GM10266 (cell line): ENCODE measurements at regions not wholly inside any gene's neighbourhood (a gene's known extent, or its start where the extent isn't known, plus 50 kb on each side); places are given as distances from the start of the nearest gene placed in this dataset.

Experiments used
- DNase-seq: peaks from one replicate; pipeline ENCODE4 v3.0.0; 2012; ENCODE audit errors: extremely low spot score
- TF ChIP-seq, protein P1 (sequence below): IDR thresholded peaks from 2 replicates; pipeline ENCODE4 v1.5.1; 2012; ENCODE audit warnings: mild to moderate bottlenecking, low read depth; ENCODE audit not compliant: control insufficient read depth, insufficient read depth; ENCODE audit errors: missing control alignments

DNA sequence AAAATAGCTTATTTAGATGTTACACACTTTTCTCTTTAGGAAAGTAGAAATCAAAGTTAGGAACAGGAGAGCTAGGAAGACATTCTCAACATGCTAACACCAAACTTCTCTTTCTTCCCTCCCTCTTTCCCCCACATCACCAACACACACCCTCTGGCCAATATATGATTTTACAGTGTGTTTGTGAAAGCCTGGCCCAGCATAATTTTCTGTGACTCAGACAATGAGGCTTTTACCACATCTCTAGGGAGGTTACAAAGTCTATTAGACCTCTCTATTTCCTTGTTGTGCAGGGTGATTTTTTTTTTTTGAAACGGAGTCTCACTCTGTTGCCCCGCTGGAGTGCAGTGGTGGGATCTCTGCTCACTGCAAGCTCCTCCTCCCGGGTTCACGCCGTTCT is 189.9 kb downstream of the AASDH start:
- no peak for DNase-seq
- TF ChIP-seq, protein P1, sequence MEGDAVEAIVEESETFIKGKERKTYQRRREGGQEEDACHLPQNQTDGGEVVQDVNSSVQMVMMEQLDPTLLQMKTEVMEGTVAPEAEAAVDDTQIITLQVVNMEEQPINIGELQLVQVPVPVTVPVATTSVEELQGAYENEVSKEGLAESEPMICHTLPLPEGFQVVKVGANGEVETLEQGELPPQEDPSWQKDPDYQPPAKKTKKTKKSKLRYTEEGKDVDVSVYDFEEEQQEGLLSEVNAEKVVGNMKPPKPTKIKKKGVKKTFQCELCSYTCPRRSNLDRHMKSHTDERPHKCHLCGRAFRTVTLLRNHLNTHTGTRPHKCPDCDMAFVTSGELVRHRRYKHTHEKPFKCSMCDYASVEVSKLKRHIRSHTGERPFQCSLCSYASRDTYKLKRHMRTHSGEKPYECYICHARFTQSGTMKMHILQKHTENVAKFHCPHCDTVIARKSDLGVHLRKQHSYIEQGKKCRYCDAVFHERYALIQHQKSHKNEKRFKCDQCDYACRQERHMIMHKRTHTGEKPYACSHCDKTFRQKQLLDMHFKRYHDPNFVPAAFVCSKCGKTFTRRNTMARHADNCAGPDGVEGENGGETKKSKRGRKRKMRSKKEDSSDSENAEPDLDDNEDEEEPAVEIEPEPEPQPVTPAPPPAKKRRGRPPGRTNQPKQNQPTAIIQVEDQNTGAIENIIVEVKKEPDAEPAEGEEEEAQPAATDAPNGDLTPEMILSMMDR: no peak

DNA sequence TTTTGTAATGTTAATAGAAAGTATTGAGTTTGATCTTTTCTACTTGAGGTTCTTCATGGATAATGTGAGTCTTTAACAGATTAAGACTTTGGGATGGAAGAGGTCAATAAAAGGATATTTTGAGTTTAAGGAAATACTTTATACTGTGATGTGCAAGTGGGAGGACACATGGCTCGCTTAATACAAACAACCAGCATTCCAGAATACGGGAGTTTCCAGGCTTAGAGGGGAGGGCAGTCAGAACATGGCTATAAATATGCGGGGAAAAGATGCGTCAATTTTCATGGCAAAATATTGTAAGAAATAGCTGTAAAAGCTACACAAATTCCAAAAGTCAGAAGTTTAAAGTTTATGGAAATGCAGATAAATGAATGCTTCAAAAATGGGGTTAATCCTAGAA is 192.3 kb downstream of the AASDH start:
- DNase-seq: no peak
- TF ChIP-seq, protein P1: no peak

DNA sequence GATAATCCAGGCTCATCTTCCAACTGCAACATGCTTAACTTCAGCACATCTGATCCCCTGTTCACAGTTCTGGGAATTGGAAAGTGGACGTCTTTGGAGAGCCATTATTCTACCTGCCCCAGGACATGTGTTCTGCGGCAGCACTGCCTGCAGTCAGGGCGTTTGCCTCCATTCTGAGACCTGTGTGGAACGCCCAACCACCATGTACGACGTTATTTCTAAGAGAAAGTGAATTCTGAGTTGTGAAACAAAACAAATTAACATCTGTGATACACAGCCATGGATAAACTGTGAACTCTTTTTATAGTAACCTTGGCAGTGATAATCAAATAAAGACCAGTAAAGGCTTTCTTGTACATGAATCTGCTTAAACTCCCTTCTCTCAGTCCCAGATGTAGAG is 195.8 kb downstream of the AASDH start:
- no peak for DNase-seq
- TF ChIP-seq, protein P1: no peak

DNA sequence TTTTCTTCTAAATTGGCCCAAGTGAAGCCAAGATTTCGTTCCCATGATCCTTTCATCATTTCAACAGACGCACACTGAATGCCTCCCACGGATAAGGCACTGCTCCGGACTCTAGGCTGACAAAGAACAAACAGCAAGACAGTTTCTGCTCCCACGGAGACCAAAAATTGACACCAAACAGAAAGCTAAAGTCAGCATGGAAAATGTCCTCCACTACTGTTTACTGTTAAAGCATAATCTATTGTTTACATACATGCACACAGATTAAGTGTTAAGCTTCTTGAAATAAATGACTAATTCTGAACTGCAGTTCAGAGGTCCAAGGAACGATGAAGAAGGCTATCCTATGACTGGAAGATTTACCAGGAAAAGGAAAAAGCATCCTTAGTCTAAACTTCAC is 199.6 kb downstream of the AASDH start:
- TF ChIP-seq, protein P1: no peak
- no peak for DNase-seq

DNA sequence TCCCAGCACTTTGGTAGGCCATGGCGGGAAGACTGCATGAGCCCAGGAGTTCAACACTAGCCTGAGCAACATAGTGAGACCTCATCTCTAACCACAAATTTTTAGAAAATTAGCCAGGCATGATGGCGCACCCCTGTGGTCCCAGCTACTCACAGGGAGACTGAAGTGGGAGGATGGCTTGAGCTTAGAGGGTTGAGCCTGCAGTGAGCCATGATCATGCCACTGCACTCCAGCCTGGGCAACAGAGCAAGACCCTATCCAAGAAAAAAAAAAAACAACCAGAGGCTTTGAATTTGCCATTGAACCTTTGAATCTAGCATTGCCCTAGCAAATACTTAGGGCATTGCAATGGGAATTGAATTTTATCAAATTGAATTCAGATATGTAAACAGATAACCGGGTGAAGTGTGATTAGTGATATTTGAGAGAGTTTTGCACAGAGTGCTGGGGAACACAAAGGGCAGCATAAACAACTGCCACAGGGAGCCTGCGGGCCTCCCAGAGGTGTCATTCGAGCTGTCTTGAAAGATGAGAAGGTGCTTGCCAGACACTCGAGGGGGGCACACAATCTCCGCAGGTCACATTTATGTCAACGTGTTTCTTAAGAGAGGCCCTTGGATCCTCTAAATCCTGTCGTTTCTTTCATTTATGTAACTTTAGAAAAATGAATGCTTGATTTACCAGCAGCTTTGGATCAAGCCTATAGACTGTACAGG is 200.3 kb downstream of the AASDH start:
- TF ChIP-seq, protein P1: no peak

DNA sequence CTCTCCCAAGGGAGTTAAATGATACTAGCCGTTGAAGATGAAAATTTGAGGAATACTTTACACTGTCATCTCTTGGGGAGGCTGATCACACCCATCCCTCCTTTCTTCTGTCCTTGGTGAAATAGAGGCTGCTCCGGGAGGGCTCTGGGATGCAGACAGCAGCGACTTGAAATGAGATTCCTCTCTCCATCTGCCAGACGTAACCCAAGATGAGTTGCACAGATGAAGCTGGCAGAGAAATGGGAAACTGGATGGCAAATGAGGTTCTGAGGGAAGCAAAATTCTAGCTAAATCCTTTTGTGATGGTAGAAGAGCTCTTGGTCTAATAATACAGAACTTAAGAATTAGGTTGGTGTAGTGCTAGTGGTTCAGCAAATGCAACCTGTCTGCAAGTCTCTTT is 201.4 kb downstream of the AASDH start:
- TF ChIP-seq, protein P1: no peak
- DNase-seq: no peak

More for the DNA sequence above, 200.3 kb downstream of the AASDH start:
- DNase-seq: no peak

DNA sequence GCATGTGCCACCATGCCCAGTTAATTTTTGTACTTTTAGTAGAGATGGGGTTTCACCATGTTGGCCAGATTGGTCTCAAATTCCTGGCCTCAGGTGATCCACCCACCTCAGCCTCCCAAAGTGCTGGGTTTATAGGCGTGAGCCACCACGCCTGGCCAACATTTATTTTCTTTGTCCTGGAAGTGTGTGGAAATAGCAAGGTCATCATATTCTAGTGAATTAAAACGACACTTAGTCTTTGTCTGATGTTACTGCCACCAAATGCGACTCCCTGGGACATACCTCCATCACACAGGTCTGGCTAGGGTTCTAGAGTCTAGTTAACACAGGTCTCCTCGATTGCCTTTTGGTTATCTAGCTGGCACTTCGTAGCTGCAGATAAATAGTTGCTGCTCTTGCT is 203.1 kb downstream of the AASDH start:
- DNase-seq: no peak
- TF ChIP-seq, protein P1: no peak
